NCI-H2107 treated with DMSO at 0.1 percent for 48 hours (cell line): ENCODE measurements at regions not wholly inside any gene's neighbourhood (a gene's known extent, or its start where the extent isn't known, plus 50 kb on each side); places are given as distances from the start of the nearest gene placed in this dataset.

Experiments
- DNase-seq: peaks from one replicate; lab custom pipeline; 2025; ENCODE audit not compliant: unreplicated experiment; lab: John Stamatoyannopoulos, UW

- no peak for DNase-seq
Observed at GRCh38 chr6:14705841-14706377, 540.0 kb upstream of the JARID2 start.

- no peak for DNase-seq
Observed at GRCh38 chr6:14706378-14706929, 539.4 kb upstream of the JARID2 start.

GRCh38 chr6:14707276-14707675, 538.6 kb upstream of the JARID2 start:
- no peak for DNase-seq

GRCh38 chr6:14707971-14708465, 537.9 kb upstream of the JARID2 start:
- DNase-seq: no peak

GRCh38 chr6:14709066-14709670, 536.7 kb upstream of the JARID2 start:
- no peak for DNase-seq

- no peak for DNase-seq
Observed at GRCh38 chr6:14709900-14710299, 536.0 kb upstream of the JARID2 start.

- DNase-seq: no peak
Observed at GRCh38 chr6:14710421-14710820, 535.4 kb upstream of the JARID2 start.

GRCh38 chr6:14711056-14711703, 534.7 kb upstream of the JARID2 start:
- DNase-seq: no peak

- no peak for DNase-seq
Observed at GRCh38 chr6:14711704-14712379, 534.0 kb upstream of the JARID2 start.

- no peak for DNase-seq
Observed at GRCh38 chr6:14713008-14713960, 532.6 kb upstream of the JARID2 start.

GRCh38 chr6:14713966-14714631, 531.8 kb upstream of the JARID2 start:
- no peak for DNase-seq

- no peak for DNase-seq
Observed at GRCh38 chr6:14715076-14715475, 530.8 kb upstream of the JARID2 start.

- no peak for DNase-seq
Observed at GRCh38 chr6:14716499-14717146, 529.2 kb upstream of the JARID2 start.

- DNase-seq: no peak
Observed at GRCh38 chr6:14717307-14717706, 528.6 kb upstream of the JARID2 start.

GRCh38 chr6:14718861-14719260, 527.0 kb upstream of the JARID2 start:
- no peak for DNase-seq

- no peak for DNase-seq
Observed at GRCh38 chr6:14719270-14719669, 526.6 kb upstream of the JARID2 start.

GRCh38 chr6:14720411-14721102, 525.3 kb upstream of the JARID2 start:
- no peak for DNase-seq

GRCh38 chr6:14721103-14721758, 524.6 kb upstream of the JARID2 start:
- DNase-seq: no peak
